Breast epithelium (tissue), 3 donors: ENCODE measurements at regions not wholly inside any gene's neighbourhood (a gene's known extent, or its start where the extent isn't known, plus 50 kb on each side); places are given as distances from the start of the nearest gene placed in this dataset.

ENCODE experiments used
- CTCF ChIP-seq, 3 donors: fragments of 450-650 bp; IDR thresholded peaks; one replicate each; pipeline ENCODE4 v1.5.1; 2016 to 2017; ENCODE audit warnings: antibody characterized with exemption in 3 of 3, mild to moderate bottlenecking in 3 of 3, moderate library complexity in 3 of 3
- POLR2A ChIP-seq: fragments of 450-650 bp; IDR thresholded peaks from one replicate; pipeline ENCODE4 v1.6.1; 2016; ENCODE audit warnings: antibody characterized with exemption, mild to moderate bottlenecking, moderate library complexity
- POLR2AphosphoS5 ChIP-seq, 3 donors: sonication (generic); formaldehyde crosslinking; IDR thresholded peaks; one replicate each; pipeline ENCODE4 v1.6.1; 2017; ENCODE audit warnings: antibody characterized with exemption in 3 of 3

- TF ChIP-seq POLR2A (no peak), CTCF (IDR thresholded peaks at IDR 0.05) (no peak), POLR2AphosphoS5 (IDR thresholded peaks at IDR 0.05) (no peak)
Observed at GRCh38 chr4:19473569-19473968, 778.1 kb upstream of the SLIT2 start.
